COR-L47 (cell line): ENCODE measurements at regions not wholly inside any gene's neighbourhood (a gene's known extent, or its start where the extent isn't known, plus 50 kb on each side); places are given as distances from the start of the nearest gene placed in this dataset.
"Not testable (repeated sequence)": the region's sequence is repeated elsewhere in the genome, so short reads cannot be mapped to it uniquely, and the experiment has no call there.

Experiments
- DNase-seq: peaks from one replicate; lab custom pipeline; 2025; lab: John Stamatoyannopoulos, UW

- not testable (repeated sequence) for DNase-seq
Measured at GRCh38 chr21:9046870-9047269, 1474.5 kb upstream of the TPTE start.

GRCh38 chr21:9067515-9067914 is 1453.9 kb upstream of the TPTE start:
- not testable (repeated sequence) for DNase-seq

- DNase-seq: not testable (repeated sequence)
Measured at GRCh38 chr21:9068622-9069021, 1452.8 kb upstream of the TPTE start.

DNA sequence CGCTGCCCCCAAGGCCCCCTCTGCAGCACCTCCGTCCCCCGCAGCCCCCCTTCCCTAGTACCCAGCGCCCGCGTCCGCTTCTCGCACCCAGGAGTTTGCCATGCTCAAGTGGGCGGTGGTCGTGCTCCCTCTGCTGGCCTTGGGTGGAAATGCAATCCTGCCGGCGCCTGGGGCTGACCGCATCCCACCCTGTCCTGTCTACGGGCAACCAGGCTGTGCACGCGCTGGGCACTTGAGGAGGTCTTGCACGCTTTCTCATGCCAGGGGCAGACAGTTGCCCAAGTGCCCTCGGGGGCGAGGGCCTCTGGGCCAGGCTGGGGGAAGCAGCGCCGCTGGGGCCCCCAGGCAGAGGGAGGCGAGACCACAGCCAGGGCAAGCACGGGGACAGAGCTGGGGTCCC is 1450.7 kb upstream of the TPTE start:
- not testable (repeated sequence) for DNase-seq

GRCh38 chr21:9073010-9073409 is 1448.4 kb upstream of the TPTE start:
- not testable (repeated sequence) for DNase-seq

DNA sequence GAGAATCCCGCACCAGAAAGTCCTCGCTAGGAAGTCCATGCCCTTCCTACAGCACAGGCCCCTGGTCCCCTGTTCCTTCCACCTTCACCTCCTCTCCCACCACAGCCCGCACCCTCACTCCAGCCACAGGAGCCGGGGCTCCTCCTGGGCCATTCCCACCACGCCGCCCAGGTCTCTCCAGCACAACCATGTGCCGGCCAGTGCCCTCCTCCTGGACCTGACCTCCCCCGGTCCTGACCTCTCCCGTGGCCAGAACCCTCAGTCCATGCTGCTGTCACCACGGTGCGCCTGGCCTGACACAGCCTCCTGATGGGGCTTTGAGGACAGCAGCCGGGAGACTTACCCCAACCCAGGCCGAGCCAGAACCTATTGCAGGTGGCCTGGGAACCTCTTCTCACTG is 1446.6 kb upstream of the TPTE start:
- DNase-seq: not testable (repeated sequence)

- DNase-seq: not testable (repeated sequence)
Measured at GRCh38 chr21:9083091-9083826, 1438.1 kb upstream of the TPTE start.

DNA sequence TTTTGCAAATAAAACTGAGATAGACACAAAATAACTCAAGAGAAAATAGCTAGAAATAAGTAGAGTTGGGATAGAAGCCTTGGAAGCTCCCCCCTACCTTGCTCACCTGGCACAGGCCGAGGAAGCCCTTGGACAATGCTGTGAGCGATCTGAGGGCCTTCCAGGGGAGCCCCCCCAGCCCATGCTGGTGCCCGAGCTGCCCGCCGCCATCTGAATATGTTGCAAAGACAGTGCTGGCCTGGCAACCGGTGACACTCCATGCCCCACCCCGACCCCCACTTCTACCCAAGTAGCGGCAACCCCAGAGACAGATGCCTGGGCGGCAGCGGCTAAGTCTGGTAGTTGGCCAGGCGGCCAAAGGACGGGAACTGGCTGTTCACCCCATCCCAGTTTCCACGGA is 1435.1 kb upstream of the TPTE start:
- not testable (repeated sequence) for DNase-seq

GRCh38 chr21:9087816-9088215 is 1433.6 kb upstream of the TPTE start:
- DNase-seq: not testable (repeated sequence)

- DNase-seq: not testable (repeated sequence)
Measured at GRCh38 chr21:9129741-9130140, 1391.6 kb upstream of the TPTE start.

DNA sequence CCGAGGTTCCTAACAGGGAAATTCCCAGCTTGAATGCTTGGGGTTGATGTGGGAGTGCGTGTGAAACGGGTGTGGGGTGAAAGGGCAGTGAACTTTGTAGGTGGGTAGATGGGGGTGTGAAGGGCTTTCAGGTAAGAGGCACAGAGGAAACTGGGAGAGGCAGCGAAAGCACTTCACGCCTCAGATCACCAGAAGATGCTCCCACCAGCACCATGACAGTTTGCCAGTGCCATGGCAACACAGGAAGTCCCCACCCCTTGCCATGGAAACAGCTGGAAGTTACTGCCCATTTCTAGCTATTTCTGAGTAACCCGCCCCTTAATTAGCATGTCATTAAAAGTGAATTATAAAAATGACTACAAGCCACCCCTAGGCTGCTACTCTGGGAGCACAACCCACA is 1390.6 kb upstream of the TPTE start:
- peak; percentile 0 for DNase-seq
